Ishikawa (cell line): ENCODE measurements at regions not wholly inside any gene's neighbourhood (a gene's known extent, or its start where the extent isn't known, plus 50 kb on each side); places are given as distances from the start of the nearest gene placed in this dataset.

ENCODE experiments used
- CEBPB ChIP-seq: IDR thresholded peaks from 2 replicates; pipeline ENCODE4 v1.6.1; 2012
- CREB1 ChIP-seq: IDR thresholded peaks from 2 replicates; pipeline ENCODE4 v1.6.1; 2012; ENCODE audit warnings: low read depth
- EGR1 ChIP-seq: IDR thresholded peaks from 2 replicates; pipeline ENCODE4 v1.6.1; 2012
- EP300 ChIP-seq: IDR thresholded peaks from 2 replicates; pipeline ENCODE4 v1.6.1; 2012; ENCODE audit warnings: borderline replicate concordance
- FOXM1 ChIP-seq: IDR thresholded peaks from 2 replicates; pipeline ENCODE4 v1.6.1; 2012; ENCODE audit warnings: low read depth, borderline replicate concordance
- NFIC ChIP-seq: IDR thresholded peaks from 2 replicates; pipeline ENCODE4 v1.6.1; 2012
- RAD21 ChIP-seq: IDR thresholded peaks from 2 replicates; pipeline ENCODE4 v1.6.1; 2012; ENCODE audit warnings: low read depth
- REST ChIP-seq: IDR thresholded peaks from 2 replicates; pipeline ENCODE4 v1.6.1; 2012; ENCODE audit warnings: low read depth, mild to moderate bottlenecking
- TAF1 ChIP-seq: IDR thresholded peaks from 2 replicates; pipeline ENCODE4 v1.6.1; 2012; ENCODE audit warnings: low read depth, mild to moderate bottlenecking
- TCF12 ChIP-seq: IDR thresholded peaks from 2 replicates; pipeline ENCODE4 v1.6.1; 2012; ENCODE audit warnings: low read depth
- TEAD4 ChIP-seq: IDR thresholded peaks from 2 replicates; pipeline ENCODE4 v1.6.1; 2012
- YY1 ChIP-seq: IDR thresholded peaks from 2 replicates; pipeline ENCODE4 v1.6.1; 2012; ENCODE audit warnings: low read depth
- ZBTB7A ChIP-seq: IDR thresholded peaks from 2 replicates; pipeline ENCODE4 v1.6.1; 2012; ENCODE audit warnings: low read depth
- TF ChIP-seq, protein P1 (sequence below): IDR thresholded peaks from 2 replicates; pipeline ENCODE4 v1.6.1; 2012
- TF ChIP-seq, protein P2 (sequence below): IDR thresholded peaks from 2 replicates; pipeline ENCODE4 v1.6.1; 2012

DNA sequence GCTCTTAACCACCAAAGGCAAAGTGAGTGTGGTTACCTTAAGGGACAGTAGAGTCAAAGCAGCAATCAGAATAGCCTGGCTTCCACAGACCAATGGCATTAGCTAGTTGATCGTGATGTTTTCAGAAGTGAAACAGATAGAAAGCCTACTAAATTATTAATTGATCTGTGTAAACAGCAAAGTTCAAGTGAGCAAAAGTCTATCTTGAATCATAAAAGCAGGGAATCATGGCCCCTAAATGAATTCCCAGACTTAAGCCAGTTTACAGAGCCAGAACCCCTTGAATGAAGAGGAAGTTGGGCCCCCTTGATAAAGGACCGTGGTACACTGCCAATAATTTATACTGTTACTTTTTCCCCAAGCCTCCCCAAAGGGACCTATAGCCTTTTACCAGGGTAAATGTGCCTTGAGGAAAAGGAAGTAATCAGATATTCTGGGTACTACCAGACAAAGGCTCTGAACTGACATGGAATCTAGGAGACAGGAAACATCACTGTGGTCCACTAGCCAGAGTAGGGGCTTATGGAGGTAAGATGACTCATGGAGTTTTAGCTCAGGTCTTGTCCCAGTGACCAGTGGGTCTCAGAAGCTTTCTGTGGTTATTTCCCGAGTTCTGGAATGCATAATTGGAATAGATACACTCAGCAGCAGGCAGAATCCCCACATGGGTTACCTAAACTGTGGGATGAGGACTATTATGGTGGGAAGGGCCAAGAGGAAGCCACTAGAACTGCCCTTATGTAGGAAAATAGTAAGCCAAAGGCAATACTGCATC lies 317.5 kb downstream of the CD83 start:
- no peak for TF ChIP-seq CEBPB
- TF ChIP-seq, protein P1, sequence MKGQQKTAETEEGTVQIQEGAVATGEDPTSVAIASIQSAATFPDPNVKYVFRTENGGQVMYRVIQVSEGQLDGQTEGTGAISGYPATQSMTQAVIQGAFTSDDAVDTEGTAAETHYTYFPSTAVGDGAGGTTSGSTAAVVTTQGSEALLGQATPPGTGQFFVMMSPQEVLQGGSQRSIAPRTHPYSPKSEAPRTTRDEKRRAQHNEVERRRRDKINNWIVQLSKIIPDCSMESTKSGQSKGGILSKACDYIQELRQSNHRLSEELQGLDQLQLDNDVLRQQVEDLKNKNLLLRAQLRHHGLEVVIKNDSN: no peak

- TF ChIP-seq TCF12 (no peak), FOXM1 (no peak), RAD21 (no peak), ZBTB7A (no peak), NFIC (no peak), EP300 (no peak)
- TF ChIP-seq, protein P2, sequence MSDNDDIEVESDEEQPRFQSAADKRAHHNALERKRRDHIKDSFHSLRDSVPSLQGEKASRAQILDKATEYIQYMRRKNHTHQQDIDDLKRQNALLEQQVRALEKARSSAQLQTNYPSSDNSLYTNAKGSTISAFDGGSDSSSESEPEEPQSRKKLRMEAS: no peak
Observed at GRCh38 chr6:14436592-14437132, 319.1 kb downstream of the CD83 start.

- TF ChIP-seq TAF1 (no peak), CREB1 (no peak), EGR1 (no peak)
Observed at GRCh38 chr6:14439419-14439818, 321.8 kb downstream of the CD83 start.

GRCh38 chr6:14440215-14440910 lies 322.8 kb downstream of the CD83 start:
- TF ChIP-seq TCF12 (no peak), FOXM1 (no peak)

GRCh38 chr6:14440940-14441781 lies 323.6 kb downstream of the CD83 start:
- TF ChIP-seq EGR1: no peak
- no peak for TF ChIP-seq TAF1
- TF ChIP-seq CREB1: no peak
- TF ChIP-seq CEBPB: no peak
- no peak for TF ChIP-seq EP300
- no peak for TF ChIP-seq NFIC
- no peak for TF ChIP-seq REST
- TF ChIP-seq FOXM1: no peak

DNA sequence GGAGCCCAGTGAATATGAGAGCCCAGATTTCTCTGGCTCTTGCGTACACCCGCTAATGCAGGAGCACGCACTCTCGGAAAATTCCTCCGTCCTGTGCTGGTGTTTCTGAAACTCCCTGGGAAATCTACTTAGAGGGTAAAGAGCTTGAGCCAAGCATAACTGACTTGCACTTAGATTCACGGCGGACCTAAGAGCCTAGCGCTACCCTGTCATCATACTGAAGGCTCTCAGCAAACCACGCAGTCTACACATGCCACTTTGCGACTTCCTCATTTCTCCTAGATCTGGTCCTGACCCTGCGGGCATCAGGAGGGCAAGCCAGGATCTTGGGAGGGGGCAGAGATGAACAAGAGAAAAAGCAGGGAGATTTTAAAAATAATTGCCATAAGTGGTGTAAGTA lies 324.7 kb downstream of the CD83 start:
- TF ChIP-seq, protein P1: no peak
- TF ChIP-seq TEAD4: no peak
- no peak for TF ChIP-seq EGR1
- TF ChIP-seq CEBPB: no peak
- TF ChIP-seq ZBTB7A: no peak
- no peak for TF ChIP-seq RAD21
- TF ChIP-seq, protein P2: no peak
- TF ChIP-seq REST: no peak
- TF ChIP-seq TCF12: no peak
- no peak for TF ChIP-seq NFIC
- no peak for TF ChIP-seq YY1
- TF ChIP-seq EP300: no peak
- no peak for TF ChIP-seq FOXM1
- TF ChIP-seq CREB1: no peak
- TF ChIP-seq TAF1: no peak
